Embryonic facial prominence (tissue), 1 donor: ENCODE measurements at regions not wholly inside any gene's neighbourhood (a gene's known extent, or its start where the extent isn't known, plus 50 kb on each side); places are given as distances from the start of the nearest gene placed in this dataset.
"Not testable (repeated sequence)": the region's sequence is repeated elsewhere in the genome, so short reads cannot be mapped to it uniquely, and the experiment has no call there.

Source experiments
- DNase-seq: peaks from one replicate; pipeline ENCODE4 v3.0.0-alpha.2; 2016; ENCODE audit errors: extremely low spot score

DNA sequence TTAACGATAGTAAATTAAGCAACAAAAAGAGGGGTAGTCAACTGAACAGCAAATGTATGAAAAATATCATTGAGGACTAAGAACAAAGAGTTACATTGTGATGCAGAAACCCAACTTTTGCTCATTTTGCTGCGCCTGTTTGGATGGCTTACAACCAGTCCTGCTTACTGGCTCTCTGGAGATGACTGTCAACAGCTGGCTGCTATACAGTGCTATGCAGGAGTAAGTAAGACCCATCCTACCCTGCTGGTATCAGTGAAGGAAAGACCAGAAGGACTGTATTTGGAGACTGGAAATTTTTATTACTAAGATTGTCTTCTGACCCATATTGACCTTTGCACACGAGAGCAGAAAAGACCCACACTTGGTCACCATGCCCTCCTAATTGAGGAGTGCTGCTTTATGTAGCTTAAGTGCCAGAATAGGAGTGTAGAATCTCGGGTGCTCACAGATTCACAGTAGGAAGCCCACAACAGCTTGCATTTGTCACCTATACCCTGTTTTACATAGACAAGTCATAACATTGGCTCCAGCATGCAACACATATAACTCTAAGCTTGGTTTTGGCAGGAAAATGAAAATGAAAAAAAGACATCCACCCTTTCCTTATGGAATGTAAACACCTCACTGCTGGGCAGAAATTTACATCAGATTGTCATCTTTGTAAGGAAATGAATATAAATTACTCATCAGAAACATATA, 1915.0 kb upstream of the CELF4 start:
- no peak for DNase-seq

DNA sequence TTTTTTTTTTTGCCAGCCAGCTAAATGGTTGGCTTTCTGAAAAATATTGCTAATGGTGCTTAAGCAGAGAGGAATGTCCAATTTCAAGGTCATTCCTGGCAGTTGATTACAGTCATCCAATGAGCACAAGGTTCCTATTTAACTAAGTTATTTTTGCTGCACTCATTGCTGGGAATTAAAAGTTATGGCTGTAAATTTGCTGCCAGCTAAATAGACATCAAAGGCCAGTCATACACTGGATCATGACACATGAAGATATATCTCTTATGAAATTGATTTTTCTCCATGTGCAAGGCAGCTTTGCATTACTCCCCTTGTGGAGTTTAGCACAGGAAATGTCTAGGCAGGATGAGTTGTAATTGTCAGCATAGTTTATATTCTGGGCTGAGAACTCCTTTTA, 1898.4 kb upstream of the CELF4 start:
- DNase-seq: no peak

DNA sequence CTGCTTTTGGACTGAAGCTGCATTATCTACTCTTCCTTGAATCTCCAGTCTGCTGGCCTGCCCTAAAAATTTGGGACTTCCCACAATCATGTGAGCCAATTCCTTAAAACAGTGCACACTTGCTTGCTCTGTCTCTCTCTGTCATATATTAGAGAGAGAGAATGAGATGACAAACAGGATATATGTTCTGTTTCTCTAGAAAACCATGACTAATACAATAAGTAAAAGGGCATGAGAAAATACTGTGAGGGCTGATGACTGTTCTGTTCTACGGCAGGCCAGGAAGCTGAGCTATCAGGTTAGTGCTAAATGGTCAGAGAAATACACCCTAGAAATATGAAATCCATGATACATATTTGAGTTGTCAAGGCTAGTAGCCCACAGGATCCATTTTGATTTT, 1896.8 kb upstream of the CELF4 start:
- no peak for DNase-seq

DNA sequence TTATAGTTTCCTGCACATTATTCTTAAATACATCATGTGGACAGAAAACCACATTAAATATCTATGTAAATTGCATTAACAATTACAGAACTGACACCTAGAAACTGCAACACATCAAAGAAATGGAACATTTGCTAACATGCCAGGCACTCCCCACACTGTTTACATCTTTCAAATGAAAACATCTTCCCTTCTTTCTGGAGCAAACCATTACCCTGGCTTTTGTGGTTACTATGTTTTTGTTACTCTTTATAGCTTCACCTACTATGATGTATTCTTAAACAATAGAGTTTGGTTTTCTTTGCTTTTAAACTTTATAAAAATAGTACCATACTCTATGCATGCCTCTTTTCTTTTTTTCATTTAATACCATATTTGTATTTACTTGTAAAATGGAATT, 1894.5 kb upstream of the CELF4 start:
- DNase-seq: no peak

DNA sequence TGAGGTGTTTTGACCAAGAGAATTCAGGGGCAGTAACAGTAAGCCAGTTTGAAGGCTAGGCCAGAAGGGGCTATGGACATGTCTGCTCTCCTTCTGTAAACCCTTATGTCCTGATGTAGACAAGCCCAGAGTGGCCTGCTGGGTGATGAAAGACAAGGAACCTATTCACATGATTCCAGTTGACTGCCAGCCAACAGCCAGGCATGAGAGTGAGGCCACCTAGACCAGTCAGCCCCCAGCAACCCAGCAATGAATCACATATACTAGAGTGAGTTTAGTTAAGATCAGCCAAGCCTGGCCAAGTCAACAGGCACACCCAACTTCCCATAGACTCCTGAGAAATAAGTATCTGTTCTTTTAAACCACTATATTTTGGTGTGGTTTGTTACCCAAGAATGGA, 1889.7 kb upstream of the CELF4 start:
- DNase-seq: no peak

DNA sequence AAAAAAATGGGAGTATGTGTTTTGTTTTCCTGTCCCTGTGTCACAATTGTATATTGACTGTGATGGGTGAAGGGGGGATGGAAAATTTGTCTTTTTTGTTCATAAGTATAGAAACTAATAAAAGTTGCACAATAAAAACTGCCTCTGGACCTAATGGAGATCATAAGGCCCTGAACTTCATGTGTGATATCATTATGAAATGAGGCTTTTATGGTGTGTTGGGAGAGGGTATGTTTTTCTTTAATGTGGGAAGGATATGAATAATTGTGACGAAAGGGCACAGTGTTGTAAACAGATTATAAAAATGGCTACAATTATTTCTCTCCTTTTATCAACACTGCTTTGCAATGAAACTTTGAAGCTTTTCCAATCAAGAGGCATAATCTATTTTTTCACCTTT, 1889.3 kb upstream of the CELF4 start:
- DNase-seq: no peak

DNA sequence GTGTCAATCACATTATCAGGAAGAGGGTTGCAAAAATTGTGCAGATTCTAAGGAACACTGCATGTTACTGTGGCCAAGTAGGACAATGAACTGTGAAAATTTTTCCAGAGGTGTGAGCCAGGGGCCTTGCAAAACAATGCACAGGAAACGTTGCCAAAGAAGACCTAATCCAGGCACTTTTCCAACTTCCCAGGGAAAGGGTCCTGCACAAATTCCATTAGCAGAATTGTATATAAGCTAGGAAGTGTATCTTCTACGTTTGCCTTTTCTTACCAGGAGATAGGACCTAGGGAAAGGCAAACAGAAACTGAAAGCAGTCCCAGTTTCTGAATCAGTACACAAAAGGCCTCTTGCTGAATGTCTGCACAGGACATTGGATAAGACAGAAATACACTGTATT, 1888.3 kb upstream of the CELF4 start:
- DNase-seq: no peak

DNA sequence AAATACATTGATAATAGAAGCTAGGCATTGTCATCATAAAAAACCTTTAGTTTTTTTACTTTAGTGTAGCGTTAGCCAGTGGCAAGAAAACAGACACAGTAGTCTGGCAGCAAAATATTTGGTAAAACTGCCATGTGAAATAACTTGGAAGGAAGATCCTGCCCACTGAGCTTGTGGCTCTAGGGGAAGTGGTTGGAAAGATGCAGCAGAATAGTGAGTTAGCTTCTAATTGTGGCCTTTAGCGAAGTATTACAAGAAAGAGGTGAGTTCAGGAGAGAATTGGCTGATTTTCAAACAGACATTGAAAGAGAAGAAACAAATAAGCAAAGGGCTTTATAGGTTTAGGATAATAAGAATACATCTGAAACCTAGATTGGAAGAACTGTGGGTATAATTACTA, 1887.8 kb upstream of the CELF4 start:
- no peak for DNase-seq

DNA sequence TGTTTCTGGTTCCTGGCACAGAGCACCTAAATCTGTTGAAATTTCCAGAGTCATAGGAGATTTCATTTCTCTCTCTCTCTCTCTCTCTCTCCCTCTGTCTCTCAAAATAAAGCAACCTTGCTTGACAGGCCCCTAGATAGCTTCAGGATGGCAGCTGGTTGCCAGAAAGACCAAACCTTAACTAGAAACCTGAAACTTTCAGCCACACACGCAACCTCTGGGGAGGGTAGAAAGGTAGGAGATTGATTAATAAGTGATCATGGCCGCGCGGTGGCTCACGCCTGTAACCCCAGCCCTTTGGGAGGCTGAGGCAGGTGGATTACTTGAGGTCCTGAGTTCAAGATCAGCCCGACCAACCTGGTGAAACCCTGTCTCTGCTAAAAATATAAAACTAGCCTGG, 1885.4 kb upstream of the CELF4 start:
- DNase-seq: no peak

DNA sequence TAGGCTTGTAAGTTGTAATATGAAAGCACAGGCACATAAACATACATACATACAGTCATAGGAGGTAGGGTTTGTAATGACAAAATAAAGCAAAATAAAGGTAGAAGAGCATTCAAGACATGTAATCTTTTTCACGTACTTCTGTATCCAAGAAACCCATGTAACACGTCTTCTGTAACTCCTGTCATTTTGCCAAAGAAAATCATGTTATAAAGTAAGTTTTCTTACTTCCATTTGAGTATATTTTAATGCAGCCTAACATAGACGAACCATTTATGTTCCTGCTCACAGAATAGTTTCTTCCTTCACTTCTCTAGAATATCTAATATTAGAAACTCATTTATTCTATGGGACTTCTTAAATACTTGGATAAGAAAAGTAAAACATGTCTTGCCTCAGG, 1884.0 kb upstream of the CELF4 start:
- DNase-seq: no peak

DNA sequence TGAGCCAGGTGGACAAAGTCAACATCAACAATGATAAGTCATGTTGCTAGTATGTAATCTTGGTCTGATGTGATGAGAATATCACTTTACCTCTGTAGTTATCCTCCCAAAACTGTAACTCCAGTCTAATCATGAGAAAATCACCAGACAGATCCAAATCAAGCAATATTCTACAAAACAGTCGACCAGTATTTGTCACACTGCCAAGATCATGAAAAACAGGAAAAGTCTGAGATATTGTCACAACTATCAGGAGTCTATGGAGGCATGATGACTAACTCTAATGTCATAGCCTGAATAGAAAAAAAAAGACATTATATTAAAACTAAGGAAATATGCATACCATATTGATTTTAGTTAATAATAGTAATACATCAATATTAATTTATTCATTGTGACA, 1883.3 kb upstream of the CELF4 start:
- no peak for DNase-seq

DNA sequence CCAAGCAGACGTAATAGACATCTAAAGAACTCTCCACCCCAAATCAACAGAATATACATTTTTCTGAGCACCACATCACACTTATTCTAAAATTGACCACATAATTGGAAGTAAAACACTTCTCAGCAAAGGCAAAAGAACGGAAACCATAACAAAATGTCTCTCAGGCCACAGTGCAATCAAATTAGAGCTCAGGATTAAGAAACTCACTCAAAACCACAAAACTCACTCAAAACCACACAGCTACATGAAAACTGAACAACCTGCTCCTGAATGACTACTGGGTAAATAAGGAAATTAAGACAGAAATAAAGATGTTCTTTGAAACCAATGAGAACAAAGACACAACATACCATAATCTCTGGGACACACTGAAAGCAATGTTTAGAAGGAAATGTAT, 1879.4 kb upstream of the CELF4 start:
- not testable (repeated sequence) for DNase-seq

DNA sequence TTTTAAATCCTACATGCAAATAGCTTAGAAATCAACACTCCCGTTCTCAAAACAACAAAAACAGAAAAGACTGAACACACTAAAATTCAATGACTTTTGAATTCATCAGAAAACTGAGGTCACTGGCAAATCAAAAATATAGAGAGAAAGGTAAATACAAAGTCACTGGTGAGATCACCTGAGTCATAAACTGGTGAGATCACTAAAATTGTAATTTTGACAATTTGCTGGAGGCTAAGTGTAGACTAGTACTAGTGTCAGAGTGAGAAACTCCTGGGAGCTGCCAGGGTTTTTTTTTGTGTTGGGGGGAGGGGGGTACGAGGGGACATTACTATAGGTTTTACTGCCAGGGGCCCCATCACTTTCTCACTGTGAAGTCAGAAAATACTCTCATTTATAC, 1876.0 kb upstream of the CELF4 start:
- no peak for DNase-seq

DNA sequence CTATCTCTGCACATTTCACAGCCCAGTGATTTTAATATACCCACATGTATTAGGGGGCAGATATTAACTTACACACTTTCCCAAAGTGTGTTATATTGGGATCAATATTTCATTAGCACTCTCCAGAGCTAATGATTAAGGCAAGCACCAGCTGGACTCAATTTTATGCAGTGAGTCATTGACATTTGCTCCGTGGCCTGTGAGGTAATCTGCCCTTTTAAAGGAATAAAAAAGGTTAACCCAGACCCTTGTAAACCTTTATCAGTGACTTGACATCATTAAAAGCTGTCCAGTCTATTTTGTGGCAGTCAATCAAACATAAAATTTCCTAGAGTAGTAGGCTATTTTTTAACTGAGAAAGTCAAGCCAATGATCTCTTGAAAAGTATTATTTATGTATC, 1870.4 kb upstream of the CELF4 start:
- DNase-seq: no peak

DNA sequence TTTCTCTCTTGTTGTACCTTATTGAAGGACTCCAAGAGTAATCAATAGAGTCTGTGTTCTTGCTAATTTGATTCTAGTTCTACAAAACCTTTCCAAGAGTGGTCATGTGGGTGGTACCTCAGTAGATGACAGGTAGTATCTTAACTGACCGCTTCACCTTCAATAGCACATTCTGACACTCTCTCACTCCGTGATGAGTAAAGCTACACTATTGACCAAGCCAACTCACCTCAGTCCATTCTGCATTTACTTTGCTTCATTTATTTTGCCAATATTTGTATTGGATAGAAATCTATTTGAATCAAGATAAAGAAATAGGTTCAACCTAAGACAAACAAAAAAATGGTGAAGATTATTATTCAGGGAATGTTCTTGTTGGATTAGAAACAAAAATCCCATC, 1869.6 kb upstream of the CELF4 start:
- no peak for DNase-seq

DNA sequence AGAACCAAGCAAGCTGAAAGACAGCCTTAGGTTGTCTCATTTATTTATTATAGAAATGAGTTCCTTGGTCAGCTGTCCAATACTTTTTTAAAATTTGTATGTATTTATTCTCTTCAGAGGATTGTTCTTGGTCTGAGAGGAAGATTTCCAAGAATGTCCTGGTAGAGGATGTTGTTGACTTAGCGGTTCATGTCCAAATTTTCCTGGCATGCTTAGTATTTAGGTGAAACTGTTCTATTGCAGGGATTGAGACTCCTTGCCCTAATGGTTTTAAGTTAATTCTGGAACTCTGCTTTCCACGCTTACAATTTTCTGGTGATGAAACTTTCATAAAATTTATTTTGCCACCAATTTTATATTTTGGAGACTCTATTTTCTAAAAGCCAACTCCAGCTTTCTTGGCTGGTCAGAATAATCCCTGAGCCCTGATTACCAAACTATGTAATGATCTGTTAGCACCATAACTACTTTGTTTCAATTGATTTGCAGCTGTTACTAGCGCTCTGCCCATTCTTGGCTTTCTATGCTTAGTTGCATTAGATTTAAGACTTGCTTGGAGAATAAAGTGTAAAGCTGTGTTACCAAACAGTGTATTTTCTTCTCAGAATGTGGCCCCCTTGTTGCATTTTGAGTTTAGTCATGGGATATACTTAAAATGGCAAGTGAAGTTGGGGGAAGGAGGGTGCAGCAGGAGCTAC, 1868.8 kb upstream of the CELF4 start:
- DNase-seq: no peak

DNA sequence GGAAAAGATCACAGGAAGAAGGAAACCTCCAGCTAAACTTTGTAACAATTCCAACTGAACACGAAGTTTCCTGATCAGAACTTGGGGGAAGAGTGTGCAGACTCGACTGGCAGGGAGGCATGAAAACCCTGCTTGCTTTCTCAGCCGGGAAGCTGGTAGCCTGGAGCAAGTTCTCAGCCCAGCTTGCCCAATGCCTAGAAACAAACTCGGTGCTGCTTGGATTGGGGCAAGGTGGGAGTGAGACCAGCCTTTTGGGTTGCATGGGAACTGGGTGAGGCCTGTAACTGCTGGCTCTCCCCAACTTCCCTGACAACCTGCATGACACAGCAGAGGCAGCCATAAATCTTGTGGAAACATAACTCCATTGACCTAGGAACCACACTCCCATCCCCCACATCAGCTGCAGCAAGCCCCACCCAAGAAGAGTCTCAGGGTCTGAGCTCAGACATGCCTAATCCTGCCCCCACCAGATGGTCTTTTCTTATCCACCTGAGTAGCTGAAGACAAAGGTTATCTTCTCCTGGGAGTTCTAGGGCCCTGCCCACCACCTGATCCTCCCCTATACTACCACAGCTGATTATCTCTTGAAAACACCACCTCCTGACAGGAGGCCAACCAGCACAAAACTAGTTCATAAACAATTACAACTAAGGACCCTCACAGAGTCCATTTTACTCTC, 1859.7 kb upstream of the CELF4 start:
- no peak for DNase-seq

DNA sequence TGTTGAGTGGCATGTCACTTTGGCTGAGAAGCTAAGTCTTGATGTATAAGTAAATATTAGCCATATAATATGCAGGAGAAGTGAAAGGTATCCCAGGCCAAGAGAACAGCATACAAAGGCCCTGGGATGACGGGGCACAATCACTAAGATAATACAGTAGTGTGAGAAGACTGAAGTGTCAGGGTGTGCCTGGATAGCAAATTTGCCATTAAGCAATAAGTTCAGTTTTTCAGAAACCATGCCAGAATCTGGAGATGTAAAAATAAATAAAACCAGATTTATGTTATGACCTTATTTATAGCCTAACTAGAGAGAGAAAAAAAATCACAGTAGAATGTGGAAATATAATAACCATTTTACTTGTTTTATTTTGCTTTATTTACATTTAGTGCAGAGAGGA, 1858.7 kb upstream of the CELF4 start:
- DNase-seq: no peak

DNA sequence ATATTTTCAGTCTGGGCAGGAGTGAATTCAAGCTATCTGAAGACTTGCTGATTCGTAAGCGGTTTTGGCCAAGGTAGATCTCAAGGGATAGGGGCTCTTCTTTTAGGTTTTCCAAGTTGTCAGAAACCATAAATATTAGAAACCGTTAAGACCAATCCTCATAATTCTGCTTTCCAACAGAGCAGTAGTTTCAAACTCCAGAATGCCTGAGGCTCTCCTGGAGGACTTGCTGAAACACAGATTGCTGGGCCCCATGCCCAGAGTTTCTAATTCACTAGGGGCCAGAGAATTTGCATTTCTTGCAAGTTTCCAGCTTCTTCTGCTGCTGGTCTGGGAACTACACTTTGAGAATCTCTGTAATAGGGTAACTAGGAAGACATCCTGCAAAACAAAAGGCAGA, 1855.7 kb upstream of the CELF4 start:
- DNase-seq: no peak

DNA sequence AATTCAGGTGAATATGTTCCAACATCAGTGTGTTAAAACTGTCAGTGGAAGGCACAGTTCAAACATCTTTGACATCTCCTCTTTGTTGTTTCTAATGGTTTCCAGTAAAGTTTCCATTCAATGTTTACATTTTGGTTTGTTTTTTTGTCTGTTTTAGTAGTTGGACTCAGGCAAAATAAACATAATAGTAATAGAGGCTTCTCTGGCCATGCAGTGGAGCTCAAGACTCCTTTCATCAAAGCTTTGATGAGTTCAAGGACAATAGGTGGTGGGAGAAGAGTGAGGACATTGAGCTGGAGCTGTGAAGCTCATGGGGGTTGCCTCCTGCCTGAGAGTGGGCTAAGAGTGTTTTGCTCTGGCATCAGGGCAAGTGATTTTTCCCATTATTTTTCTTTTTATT, 1853.7 kb upstream of the CELF4 start:
- no peak for DNase-seq

DNA sequence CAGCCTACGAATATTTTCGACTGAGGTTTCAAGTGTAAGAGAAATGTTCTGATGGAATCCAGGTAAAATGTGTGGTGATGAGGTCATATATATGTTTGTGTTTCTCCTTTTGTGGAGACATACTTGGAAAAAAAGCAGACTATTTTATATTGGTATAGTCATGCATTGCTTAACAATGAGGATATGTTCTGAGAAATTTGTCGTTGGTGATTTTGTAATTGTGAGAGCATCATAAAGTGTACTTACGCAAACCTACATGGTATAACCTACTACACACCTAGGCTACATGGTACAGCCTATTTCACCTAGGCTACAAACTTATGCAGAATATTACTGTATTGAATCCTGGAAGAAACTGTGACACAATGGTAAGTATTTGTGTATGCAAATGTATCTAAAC, 1849.9 kb upstream of the CELF4 start:
- DNase-seq: no peak

DNA sequence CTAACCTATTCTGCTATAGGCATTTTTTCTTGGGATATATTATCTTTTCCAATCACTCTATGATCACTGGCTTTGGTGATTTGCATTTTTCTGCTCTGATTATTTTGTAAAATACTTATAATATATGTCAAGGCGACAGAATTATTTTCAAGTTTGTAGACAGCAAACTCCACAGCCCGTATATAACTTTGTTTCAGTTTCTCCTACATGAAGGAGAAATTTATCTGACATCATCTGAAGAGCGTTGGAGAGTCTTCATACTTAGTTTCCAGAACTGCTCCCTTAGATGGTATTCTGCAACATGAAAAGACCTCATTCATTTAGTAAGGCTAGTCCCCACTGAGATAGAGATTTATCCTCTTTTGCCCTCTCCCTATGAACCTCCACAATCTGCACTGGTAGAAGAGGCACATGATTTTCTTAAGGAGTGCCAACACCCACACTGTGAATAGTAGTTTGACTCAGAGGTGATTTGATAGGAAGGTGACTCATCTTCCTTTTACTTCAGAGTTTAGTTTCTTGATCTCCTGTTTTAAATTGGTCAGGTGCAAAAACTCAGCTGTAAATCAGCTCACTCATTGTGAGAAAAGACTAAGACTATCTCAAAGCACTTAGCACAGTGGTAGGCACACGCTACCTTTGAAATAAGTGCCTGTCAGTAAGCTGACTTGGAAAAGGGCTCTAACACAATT, 1848.6 kb upstream of the CELF4 start:
- no peak for DNase-seq

DNA sequence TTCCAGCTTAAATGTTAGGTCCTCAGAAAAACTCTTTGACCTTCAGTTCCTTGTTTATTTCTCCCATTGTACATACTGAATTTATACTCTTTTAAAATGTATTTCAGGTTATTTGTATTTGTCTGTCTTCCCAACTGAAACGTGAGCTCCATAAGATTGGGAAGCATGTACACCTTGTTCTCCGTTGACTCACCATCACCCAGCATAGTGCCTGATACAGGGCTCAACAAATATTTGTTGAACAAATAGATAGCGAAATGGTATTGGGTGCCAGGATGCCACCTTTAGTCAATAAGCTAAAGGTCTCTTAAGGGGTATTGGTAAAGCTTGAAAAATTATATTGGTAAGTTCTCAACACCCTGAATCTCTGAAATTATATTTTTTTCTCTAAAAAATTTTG, 1841.3 kb upstream of the CELF4 start:
- DNase-seq: no peak
